Esophagus muscularis mucosa (tissue), 4 donors: ENCODE measurements at regions not wholly inside any gene's neighbourhood (a gene's known extent, or its start where the extent isn't known, plus 50 kb on each side); places are given as distances from the start of the nearest gene placed in this dataset.
"Not testable (repeated sequence)": the region's sequence is repeated elsewhere in the genome, so short reads cannot be mapped to it uniquely, and the experiment has no call there.

Source experiments
- DNase-seq: peaks from one replicate; pipeline ENCODE4 v3.0.0-alpha.2; 2017; ENCODE audit errors: extremely low spot score
- H3K27ac ChIP-seq, 4 donors: fragments of 200-600 bp; sonication (generic); replicated peaks in 1 of 4; 1 replicate in 3 of 4; 2 replicates in 1 of 4; pipeline ENCODE4 v1.5.1; 2016 to 2019; ENCODE audit warnings: mild to moderate bottlenecking in 1 of 4
- H3K27me3 ChIP-seq, 4 donors: fragments of 200-600 bp; sonication (generic); one replicate each; pipeline versions ENCODE4 v1.5.1 to v1.6.0; 2016 to 2019
- H3K36me3 ChIP-seq, 4 donors: fragments of 200-600 bp; sonication (generic); one replicate each; pipeline ENCODE4 v1.5.1; 2016 to 2019
- H3K4me1 ChIP-seq, 4 donors: fragments of 200-600 bp; sonication (generic); one replicate each; pipeline ENCODE4 v1.5.1; 2016 to 2019
- H3K4me3 ChIP-seq, 4 donors: fragments of 200-600 bp; sonication (generic); 1 replicate in 2 of 4; 2 replicates in 2 of 4; pipeline ENCODE4 v1.5.1; 2016 to 2019; ENCODE audit warnings: mild to moderate bottlenecking in 4 of 4, moderate library complexity in 1 of 4
- H3K9me3 ChIP-seq, 4 donors: fragments of 200-600 bp; sonication (generic); 1 replicate in 3 of 4; 2 replicates in 1 of 4; pipeline ENCODE4 v1.5.1; 2016 to 2019
- EP300 ChIP-seq: sonication (generic); formaldehyde crosslinking; IDR thresholded peaks from one replicate; pipeline ENCODE4 v1.6.1; 2017; ENCODE audit warnings: antibody characterized with exemption
- POLR2A ChIP-seq: fragments of 450-650 bp; IDR thresholded peaks from one replicate; pipeline ENCODE4 v1.6.1; 2017; ENCODE audit warnings: antibody characterized with exemption, moderate library complexity, mild to moderate bottlenecking, low read depth
- POLR2AphosphoS5 ChIP-seq, 2 donors: sonication (generic); formaldehyde crosslinking; IDR thresholded peaks; one replicate each; pipeline ENCODE4 v1.6.1; 2017; ENCODE audit warnings: antibody characterized with exemption in 2 of 2
- WGBS: methylation state at CpG from one replicate; pipeline ENCODE4 v1.1.5; 2018; 5-methylcytosine and 5-hydroxymethylcytosine counted together
- intact Hi-C: fragments of 100-400 bp; cut with DNase I; formaldehyde crosslinking; loops from one replicate; pipeline ENCODE4 v1.15.1; 2023
- TF ChIP-seq, protein P1 (sequence below), 3 experiments: fragments of 200-600 bp in 2 of 3; fragments of 450-650 bp in 1 of 3; sonication (generic) in 2 of 3; IDR thresholded peaks; one replicate each; pipeline ENCODE4 v1.5.1; 2017 to 2019; ENCODE audit warnings: antibody characterized with exemption in 3 of 3, mild to moderate bottlenecking in 2 of 3, moderate library complexity in 1 of 3

DNA sequence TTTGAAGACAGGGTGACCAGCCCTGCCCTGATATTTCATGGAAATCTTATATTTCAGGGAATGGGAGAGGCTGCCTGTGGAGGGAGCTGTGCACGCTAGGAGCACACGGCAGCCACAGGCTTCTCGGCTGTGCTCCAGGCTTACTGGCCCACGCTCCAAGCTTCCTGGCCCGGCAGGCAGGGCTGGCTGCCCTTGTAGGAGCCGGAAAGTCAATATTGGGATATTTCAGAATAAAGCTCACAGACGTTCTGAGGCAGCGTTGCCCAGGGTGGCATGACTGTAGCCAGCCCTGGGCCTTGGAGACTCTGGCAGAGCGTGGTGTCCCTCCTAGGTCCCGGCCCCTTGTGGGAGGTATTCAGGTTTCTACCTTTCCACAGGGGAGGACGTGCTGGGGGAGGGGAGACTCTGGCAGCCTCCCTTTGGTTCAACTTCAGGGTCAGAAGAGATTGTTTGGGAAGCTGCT lies 95.6 kb downstream of the NPIPB11 start:
- DNase-seq = no peak
- intact Hi-C loops = no loop called here
- no peak overlapping the region for H3K4me3 ChIP-seq
- H3K36me3 ChIP-seq = peaks cover 0 to 5% (median 0%) of the 10 kb centered on the region in 4 donors
- 60% methylated on average over 8 of the region's 11 CpGs for WGBS
- H3K9me3 ChIP-seq = no peaks in the 10 kb centered on the region
- TF ChIP-seq, protein P1, sequence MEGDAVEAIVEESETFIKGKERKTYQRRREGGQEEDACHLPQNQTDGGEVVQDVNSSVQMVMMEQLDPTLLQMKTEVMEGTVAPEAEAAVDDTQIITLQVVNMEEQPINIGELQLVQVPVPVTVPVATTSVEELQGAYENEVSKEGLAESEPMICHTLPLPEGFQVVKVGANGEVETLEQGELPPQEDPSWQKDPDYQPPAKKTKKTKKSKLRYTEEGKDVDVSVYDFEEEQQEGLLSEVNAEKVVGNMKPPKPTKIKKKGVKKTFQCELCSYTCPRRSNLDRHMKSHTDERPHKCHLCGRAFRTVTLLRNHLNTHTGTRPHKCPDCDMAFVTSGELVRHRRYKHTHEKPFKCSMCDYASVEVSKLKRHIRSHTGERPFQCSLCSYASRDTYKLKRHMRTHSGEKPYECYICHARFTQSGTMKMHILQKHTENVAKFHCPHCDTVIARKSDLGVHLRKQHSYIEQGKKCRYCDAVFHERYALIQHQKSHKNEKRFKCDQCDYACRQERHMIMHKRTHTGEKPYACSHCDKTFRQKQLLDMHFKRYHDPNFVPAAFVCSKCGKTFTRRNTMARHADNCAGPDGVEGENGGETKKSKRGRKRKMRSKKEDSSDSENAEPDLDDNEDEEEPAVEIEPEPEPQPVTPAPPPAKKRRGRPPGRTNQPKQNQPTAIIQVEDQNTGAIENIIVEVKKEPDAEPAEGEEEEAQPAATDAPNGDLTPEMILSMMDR (IDR thresholded peaks at IDR 0.05) = peak in 1 of 3 experiments; percentile 3
- TF ChIP-seq POLR2A (no peak), EP300 (no peak), POLR2AphosphoS5 (IDR thresholded peaks at IDR 0.05) (no peak)
- no peak overlapping the region for H3K27ac ChIP-seq
- H3K4me1 ChIP-seq = peaks cover 0 to 26% (median 17%) of the 10 kb centered on the region in 4 donors
- no peaks in the 10 kb centered on the region for H3K27me3 ChIP-seq

DNA sequence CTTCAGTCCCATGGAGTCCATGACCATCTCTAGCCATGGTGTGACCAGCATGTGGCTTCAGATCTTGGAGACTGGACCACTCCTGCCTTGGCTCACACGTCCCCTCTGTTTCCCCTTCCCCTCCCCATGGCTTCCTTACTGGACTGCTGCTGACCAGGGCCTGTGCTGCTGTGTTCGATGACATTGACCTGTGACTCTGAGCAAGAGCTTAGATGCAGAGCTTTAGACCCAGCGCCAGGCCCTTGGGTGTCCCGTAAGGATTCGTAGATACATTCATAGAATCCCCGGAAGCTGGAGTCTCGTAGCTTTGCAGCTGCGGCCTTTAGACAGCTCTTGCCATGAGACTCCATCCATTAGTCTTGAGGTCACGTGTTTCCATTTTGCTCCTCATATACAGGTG lies 96.3 kb downstream of the NPIPB11 start:
- H3K4me1 ChIP-seq = peaks cover 0 to 26% (median 17%) of the 10 kb centered on the region in 4 donors
- DNase-seq, H3K4me3 ChIP-seq, H3K27ac ChIP-seq, H3K9me3 ChIP-seq, H3K36me3 ChIP-seq, intact Hi-C loops, H3K27me3 ChIP-seq: not testable (repeated sequence)
- WGBS = 93% methylated on average over 6 of the region's 9 CpGs

DNA sequence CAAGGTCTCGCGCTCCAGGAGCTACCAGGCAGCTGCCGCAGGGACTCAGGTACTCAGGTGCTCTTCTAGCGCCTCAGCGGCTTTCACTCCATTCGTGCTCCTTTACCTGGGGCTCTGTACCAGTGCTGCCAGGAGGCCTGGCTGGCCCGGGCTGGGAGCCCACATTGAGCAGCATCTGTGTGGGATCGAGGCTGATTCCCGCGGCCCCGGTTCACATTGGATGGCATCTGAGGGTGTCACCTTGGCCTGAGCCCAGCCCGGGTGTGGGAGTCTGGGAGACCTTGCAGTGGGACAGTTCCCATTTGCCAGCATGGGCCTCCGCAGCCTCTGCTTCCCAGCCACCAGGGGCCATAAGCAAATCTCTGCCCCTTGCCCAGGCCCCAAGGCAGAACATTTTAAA lies 96.9 kb downstream of the NPIPB11 start:
- H3K27ac ChIP-seq, H3K9me3 ChIP-seq, DNase-seq, H3K27me3 ChIP-seq, H3K4me3 ChIP-seq, H3K36me3 ChIP-seq, intact Hi-C loops: not testable (repeated sequence)
- WGBS = no CpG with 5 or more reads among the region's 13 CpGs
- peaks cover 0 to 26% (median 17%) of the 10 kb centered on the region in 4 donors for H3K4me1 ChIP-seq

DNA sequence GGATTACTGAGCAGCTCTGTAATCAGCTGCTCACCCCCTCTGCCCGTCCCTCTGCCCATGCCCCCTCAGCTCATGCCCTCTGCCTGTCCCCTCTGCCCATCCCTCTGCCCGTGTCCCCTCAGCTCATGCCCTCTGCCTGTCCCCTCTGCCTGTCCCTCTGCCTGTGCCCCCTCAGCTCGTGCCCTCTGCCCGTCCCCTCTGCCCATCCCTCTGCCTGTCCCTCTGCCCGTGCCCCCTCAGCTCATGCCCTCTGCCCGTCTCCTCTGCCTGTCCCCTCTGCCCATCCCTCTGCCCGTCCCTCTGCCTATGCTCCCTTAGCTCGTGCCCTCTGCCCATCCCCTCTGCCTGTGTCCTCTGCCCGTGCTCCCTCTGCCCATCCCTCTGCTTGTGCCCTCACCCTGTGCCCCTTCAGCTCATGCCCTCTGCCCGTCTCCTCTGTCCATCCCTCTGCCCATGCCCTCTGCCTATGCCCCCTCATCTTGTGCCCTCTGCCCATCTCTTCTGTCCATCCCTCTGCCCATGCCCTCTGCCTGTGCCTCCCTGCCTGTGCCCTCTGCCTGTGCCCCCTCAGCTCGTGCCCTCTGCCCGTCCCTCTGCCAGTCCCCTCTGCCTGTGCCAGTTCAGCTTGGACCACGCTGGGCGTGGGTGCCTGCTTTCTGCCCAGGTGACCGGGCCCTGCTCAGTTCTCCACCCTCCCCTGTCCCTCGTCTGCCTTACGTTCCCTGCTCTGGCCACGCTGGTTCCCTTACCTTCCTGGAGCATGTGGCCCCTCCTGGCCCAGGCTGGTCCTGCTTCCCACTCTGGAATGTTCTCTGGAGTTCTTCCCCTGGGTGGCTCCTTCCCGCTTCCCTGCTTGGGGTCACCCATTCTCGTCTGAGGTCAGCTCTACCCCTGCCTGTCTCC lies 97.6 kb downstream of the NPIPB11 start:
- TF ChIP-seq, protein P1 (IDR thresholded peaks at IDR 0.05) = no peak
- TF ChIP-seq POLR2A = no peak
- H3K4me1 ChIP-seq = peaks cover 0 to 26% (median 17%) of the 10 kb centered on the region in 4 donors
- DNase-seq = no peak
- intact Hi-C loops = no loop called here
- WGBS = 92% methylated on average over 20 of the region's 20 CpGs
- H3K27me3 ChIP-seq = no peaks in the 10 kb centered on the region
- H3K27ac ChIP-seq = no peak overlapping the region
- H3K36me3 ChIP-seq = peaks cover 0 to 5% (median 0%) of the 10 kb centered on the region in 4 donors
- no peaks in the 10 kb centered on the region for H3K9me3 ChIP-seq
- no peak overlapping the region for H3K4me3 ChIP-seq

DNA sequence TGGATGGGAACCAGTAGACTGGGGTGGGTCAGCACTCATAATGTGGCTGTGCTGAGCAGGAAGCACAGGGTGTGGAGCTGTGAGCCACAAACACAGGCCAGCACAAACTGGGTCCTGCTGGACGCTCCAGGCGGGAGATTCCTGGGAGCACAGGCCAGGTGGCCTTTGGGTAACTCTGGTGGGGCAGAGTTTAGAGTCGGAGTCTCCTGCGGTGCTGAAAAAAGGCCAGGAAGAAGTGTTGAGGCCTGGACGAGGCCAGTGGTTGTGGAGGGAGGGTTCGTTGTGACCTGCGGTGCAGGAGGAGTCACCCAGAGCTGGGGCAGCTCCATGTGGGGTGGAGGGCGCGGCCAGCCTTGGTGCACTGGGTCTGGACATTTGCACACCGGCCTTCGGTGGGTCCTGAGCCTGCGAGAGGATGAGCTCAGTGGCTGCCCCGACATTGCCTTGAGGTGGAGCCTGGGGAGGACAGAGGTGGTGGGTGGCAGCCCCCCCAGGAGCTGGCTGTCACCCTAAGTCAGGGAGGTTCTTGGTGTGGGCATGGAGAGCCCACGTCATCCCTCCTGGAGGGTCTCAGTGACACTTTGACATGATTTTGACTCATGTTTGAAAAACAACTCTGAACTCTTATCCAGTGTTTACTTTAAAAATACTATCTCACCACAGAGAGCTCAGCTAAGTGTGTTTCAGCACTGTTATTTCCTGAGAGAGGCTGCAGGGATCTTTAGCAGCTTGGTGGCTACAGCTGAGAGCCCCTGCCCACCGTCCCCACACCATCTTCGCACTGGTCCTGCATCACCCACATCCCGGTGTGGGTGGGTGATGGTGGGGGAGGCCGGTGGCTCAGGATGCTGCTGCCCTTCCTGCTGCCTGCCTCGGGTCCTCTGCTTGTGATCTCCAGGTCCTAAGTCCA lies 98.7 kb downstream of the NPIPB11 start:
- H3K27ac ChIP-seq = no peak overlapping the region
- intact Hi-C loops = no loop called here
- no peak for DNase-seq
- H3K36me3 ChIP-seq = peaks cover 0 to 8% (median 3%) of the 10 kb centered on the region in 4 donors
- H3K4me1 ChIP-seq = peaks cover 0 to 26% (median 17%) of the 10 kb centered on the region in 4 donors
- WGBS = 75% methylated on average over 17 of the region's 19 CpGs
- H3K4me3 ChIP-seq = no peak overlapping the region
- no peaks in the 10 kb centered on the region for H3K9me3 ChIP-seq
- TF ChIP-seq POLR2A (no peak), POLR2AphosphoS5 (IDR thresholded peaks at IDR 0.05) (no peak), EP300 (no peak)
- no peaks in the 10 kb centered on the region for H3K27me3 ChIP-seq
